ENCODE measurements at regions not wholly inside any gene's neighbourhood (a gene's known extent, or its start where the extent isn't known, plus 50 kb on each side); places are given as distances from the start of the nearest gene placed in this dataset.

GRCh38 chr10:24086296-24087086 lies 122.4 kb upstream of the KIAA1217 start:
- TF ChIP-seq CTCF (IDR thresholded peaks at IDR 0.05; ENCODE audit: extremely low read depth in 1 of 2, insufficient read depth in 1 of 2, low read depth in 1 of 2, low read length in 2 of 2): no peak
- TF ChIP-seq GATA2 (IDR thresholded peaks at IDR 0.05; ENCODE audit: insufficient read depth, insufficient read length, low read depth, low read length): no peak
- no peak for TF ChIP-seq POLR2A (IDR thresholded peaks at IDR 0.05; ENCODE audit: low read depth, low read length)
